A204.1 (cell line): ENCODE measurements at regions not wholly inside any gene's neighbourhood (a gene's known extent, or its start where the extent isn't known, plus 50 kb on each side); places are given as distances from the start of the nearest gene placed in this dataset.

Experiments used
- FAIRE-seq: peaks from 2 replicates; lab custom pipeline; 2012; peaks lifted over from hg19 to GRCh38; lab: Jason Lieb, UNC

DNA sequence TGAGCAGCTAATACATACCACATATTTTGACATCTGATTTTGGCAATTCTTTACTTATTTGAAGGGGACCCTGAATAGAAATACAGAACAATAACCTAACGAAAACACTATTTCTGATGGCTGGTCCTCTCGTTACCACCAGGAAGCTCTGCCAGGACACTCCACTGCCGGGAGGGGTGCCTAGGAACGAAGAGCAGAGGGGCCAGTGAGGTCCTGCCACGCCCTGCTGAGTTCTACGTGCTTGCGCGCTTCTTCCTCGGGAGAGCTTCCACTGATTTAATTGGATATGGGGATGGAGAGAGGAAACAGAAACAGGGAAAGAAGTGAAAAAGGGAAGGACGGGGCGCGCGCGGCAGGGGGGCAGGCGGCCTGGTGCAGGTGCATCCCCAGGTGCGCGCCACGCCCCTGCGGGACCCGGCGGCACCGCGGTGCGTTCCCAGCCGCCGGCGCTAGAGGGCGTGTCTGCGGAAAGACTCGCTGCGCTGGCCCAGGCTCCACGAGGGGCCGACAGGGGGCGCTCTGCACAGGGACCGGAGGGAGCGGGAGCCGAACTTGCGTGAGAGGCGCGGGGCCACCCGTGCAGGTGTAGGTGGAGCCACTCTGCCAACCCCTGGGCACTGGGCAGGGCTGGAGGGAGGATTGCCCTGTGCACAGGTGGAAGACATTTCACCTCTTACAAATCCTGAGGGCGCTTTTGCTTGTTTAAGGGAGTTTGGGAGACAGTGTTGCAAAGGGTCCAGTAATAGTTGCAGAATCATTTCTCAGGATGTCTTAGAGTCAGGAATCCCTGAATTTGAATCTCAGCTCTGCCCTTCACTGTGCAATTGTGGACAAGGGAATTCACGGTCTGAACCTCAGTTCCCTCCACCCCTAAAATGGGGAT lies 986.3 kb upstream of the TMEM132C start:
- no peak for FAIRE-seq

DNA sequence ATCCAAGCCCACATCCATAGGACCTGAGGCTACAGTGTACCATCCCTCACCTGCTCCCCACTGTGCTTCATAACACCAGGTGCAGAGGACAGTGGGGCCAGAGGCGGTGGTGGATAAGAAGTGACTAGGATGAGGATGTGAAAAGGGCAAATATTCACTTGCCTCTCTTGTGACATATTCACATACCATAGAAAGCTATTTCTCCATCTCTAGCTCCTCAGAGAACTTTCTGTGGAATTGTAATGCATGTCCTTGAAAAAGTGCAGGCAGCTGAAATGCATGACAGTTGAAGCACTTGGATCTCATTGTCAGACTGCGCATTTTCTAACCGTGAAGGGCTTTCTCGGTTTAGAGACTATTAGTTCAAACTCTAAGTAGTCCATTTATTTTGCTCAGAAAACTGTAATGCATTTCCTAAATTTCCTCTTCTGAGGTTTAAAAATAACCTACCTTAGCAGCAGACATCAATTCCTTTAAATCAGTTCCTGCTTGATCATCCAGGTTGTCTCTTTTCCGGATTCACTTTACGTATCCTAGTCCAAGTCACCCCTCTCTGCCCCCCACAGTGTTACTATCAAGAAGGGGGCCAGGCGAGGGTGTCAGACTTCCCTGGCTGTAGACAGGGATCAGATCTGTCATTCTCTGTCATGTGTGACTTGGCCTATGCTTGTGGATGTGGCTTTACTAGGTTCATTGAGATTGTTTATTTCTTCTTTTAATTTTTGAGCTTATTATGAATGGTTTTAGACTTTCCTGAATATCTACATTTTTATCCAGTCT lies 984.0 kb upstream of the TMEM132C start:
- FAIRE-seq, result no peak

DNA sequence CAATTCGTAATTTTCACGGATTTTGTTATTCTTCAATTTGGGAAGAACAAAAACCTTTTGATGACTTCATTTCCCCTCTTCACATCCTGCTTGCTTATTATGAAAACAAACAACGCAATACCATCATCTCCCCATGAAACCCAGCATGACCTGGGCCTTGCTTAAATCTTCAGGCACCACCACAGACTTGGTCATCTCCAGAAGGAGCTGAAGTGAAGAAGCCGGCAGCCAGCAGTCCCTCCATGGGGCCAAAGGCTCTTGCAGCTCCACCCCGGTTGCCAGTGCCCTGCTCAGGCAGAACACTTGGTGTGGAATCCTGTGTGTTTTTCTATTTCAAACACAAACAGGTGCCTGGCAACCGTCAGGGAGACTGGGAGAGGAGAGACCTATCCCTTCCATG lies 982.9 kb upstream of the TMEM132C start:
- no peak for FAIRE-seq

DNA sequence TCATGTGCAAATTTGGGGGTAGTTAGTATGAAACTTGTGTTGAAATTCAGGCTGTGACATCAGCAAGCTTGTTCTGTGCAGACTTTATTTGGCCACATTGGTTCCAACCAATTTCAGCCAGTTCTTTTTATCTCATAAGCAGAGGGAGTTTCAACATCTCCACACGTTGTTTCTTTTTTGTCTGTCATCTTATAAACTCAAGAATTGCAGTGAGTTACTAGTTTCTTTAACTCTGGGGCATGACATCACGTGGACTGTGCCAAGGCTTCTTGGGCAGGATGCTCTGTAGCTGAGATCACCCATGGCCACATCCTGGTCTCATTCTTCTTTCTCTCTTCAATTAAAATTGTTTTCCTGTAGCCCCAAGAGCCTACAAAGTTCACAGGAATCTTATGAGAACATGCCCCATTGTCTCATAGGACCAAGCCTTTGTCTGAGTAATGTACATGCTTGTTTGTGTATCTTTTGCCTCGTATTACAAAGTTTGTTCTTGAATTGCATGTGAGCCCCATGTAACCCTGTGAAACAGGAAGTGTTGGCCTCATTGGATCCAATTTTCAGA lies 982.0 kb upstream of the TMEM132C start:
- FAIRE-seq, result no peak

DNA sequence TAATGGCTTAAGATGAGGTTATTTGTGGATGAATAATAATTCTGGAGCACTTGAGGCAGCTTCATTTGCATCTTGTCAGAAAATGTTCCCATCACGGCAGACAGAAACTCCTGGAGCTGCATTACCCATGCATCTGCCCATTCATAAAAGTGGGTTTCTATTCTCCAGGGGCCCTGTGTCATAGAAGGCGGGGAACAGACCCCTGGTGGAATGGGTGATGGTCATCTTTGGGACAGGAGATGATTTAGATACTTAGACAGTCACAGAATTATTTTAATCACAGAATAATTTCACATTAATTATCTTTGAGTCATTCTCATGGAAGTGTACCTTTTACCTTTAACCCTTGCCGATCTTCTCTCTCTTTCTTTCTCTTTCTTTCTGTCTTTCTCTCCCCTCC lies 980.7 kb upstream of the TMEM132C start:
- FAIRE-seq, result no peak

DNA sequence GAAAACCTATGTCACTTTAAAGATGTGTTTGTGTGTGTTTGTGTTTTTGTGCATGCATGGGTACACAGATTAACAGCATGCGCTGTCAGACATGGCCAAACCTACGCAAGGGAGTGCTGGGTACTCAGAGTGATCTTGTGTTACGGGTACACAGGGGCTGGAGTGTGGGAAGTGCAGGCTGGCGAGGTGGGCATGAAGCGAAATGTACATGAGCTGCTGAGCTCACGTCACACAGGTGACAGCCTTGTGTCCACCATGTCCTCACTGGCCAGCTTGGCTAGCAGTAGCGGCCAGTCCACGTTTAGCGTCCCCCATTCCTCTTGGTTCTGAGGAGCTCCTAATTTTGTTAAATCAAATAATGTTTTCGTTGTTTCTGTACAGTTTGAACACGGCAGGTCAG lies 979.7 kb upstream of the TMEM132C start:
- no peak for FAIRE-seq

DNA sequence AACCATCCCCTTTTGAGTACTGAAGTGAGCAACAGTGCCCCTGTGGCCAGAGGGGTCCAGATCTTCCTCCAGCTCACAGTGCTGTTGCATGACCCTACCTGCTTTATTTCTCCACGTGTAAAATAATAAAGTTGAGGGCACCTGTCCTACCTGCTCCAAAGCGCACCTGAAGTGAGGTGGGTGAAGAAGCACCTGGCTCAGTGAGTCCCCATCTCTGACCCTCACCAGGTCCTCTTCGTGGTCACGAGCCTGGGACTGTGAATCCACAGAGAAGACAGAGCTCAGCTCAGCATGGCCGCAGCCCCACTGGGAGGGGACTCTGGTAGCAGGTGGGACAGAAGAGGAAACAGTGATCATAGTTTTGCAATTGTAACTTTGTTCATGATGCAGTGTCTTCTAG lies 976.7 kb upstream of the TMEM132C start:
- no peak for FAIRE-seq

DNA sequence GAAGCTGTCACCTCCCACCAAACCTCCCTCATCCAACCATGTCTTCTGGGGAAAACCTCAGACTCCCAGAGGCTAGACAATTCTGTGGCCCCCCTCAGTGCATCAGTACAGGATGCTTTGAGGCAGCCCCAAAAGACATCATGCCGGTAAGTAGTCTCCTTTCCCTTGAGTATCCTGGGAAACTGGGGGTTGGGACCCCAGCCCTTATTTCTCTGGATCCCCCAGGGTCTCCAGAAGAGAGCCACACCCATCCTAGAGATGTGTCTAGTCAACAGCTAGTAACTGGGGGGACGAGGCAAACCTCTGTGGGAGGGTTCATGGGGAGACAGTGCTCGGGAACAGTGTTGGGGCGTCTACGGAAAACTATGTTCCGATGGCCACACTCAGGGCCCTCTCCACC lies 974.2 kb upstream of the TMEM132C start:
- no peak for FAIRE-seq

DNA sequence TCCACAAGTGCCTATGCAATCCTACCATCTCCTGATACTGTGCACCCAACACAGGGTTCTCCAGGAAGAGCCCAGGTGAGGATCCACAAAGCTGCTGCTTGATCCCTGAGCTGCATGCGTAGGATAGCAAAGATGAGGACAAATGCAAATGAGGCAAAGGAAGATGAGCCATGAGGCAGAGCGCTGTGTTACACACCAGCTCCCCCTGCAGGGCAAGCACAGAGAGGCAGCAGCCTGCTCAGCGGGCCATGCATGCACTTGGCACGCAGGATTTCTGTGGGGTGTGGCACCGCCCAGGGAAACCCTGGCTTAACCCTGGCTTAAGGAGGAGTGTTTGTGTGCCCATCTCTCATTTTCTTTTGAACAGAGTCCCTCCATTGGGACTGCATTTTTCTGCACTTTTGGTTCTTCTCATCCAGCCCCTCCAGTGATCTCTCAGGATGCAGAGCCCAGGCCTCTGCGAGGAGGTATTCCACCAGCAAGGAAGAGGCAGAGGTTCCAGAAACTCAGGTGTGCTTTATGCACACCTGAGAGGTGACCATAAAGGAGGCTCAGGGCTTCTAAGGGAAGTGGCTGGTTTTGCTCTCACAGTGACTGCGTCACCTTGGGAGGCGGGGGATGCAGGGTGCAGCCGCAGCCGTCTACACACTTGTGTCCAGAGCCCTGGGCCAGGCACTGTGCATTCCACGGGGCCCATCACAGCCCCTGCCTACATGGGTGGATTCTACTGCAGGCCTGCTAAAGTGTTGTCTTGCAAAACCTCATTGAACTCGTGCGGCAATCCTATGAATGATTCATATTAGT lies 973.3 kb upstream of the TMEM132C start:
- FAIRE-seq, result no peak

DNA sequence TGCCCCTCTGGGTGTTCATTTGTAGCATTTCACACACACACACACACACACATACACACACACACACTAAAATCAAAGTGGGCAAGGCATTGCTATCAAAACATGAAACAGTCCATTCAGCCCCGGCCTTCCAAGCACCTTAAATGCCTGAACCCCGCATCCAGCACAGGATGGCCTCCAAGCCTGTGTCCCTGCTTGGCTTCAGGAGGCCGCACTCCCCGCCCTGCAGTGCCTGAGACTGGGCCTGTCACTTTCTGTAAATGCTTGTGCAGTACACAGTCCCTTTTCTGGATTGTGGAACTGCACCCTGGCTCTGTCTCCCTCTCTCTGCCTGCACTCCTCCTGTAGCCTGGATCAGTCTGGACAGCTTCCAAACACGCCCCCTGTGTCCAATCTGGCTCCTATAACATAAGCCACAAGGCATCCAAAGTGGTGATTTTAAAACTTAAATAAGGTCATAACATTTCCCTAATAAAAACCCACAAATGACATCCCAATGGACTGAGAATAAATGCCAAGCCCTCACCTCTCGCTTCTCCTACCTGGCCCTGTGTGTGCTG lies 972.2 kb upstream of the TMEM132C start:
- FAIRE-seq, result no peak

DNA sequence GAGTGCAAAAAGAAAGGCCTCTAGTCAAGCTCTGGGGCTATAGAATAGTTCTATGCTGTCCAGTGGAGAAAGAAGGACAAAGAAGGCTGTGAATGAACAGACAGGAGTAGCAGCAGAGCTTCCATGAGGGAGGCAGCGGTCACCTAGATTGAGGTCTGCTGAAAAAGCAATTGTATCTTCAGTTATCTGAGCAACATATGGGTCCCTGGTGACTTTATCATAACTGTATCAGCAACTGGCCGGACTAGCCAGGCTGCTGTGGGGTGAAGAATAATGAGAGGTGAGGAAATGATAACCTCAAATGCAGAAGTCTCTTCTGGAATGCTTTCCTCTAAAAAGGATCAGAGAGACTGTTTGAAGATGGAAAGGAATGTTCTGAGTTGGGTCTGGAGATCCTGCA lies 971.3 kb upstream of the TMEM132C start:
- no peak for FAIRE-seq

DNA sequence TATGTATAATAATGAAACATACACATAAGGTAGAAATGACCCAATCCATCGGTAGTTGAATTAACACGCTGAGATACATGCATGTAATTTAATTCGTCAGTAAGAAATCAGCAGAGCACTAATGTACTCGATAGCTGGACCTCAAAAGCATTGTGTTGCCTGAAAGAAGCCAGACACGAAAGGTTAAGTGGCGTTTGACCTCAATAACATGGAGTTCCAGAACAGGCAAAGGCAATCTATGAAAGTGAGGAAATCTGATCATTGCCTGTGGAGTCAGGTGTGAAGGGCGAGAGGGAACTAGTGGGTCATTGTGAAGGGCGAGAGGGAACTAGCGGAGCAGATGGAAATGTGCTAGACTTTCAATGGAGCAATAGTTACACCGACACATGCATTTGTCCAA lies 970.4 kb upstream of the TMEM132C start:
- FAIRE-seq, result no peak

DNA sequence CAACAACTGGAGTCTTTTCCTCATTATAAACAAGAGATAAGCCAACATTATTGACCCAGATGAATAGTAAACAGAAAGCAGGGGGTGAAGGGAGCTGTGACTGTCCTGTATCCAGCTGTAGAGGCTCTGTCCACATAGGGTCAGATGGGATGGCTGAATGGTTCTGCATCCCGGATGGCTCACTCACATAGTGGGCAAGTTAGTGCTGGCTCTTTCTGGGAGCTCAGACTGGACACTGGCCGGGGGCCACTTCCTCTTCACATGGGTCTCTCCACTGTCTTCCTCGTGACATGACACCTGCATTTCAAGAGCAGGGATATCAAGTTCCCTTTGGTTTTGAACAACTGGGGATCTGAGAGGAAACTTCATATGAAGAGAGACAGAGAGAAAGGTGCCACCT lies 969.6 kb upstream of the TMEM132C start:
- FAIRE-seq, result no peak

DNA sequence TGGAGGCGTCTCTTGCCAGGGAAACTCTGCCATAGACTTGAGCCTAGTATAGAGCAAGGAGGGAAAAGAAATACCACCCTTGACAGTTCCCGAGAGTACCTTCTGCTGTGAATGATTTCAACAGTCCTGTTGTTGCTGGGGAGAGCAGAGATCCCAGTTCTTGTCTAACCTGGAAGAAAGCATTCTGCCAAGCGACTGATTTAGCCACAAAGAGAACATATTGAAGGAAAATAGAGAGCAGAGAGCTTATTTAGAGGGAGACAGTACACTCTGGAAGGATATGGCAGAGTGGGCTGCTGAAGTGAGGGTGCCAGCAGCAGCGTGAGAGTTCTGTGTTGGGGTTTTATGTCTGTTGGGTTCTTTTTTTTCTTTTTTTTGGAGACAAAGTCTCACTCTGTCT lies 966.9 kb upstream of the TMEM132C start:
- FAIRE-seq, result no peak

DNA sequence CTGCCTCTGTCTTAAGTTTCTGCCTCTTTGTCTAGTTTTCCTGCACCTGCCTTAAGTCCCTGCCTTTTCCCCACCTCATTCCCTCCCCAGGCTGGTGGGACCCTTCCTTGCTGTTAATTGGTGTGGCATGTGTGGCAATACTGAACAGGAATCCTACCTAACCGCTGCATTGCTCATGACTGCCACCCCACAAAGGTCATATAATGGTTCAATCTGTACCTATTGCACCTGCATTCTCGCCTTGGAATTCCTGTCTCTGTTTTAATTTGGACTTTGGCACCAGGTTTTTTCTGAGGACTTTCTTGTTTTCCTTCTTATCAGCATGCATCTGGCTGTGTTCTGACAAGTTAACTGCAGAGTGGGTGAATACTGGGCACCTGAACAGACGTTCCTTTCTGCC lies 966.2 kb upstream of the TMEM132C start:
- FAIRE-seq, result no peak

DNA sequence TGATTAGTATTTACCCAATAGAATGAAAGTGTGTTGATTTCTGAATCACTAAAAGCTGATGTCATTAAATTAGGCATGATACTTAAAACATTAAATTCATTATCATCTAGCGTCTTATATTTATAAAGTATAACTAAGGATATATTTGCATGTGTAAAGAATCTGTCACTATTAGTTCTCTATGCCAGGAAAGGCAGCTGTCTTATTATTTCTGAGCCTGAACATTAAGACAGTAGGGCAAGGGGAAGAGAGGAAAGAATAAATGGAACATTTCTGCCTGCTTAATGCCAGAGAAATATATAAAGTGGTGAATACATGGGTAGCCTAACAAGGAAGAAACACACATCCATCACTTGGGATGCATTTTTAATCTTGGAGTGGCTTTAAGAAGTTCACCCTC lies 965.1 kb upstream of the TMEM132C start:
- no peak for FAIRE-seq

DNA sequence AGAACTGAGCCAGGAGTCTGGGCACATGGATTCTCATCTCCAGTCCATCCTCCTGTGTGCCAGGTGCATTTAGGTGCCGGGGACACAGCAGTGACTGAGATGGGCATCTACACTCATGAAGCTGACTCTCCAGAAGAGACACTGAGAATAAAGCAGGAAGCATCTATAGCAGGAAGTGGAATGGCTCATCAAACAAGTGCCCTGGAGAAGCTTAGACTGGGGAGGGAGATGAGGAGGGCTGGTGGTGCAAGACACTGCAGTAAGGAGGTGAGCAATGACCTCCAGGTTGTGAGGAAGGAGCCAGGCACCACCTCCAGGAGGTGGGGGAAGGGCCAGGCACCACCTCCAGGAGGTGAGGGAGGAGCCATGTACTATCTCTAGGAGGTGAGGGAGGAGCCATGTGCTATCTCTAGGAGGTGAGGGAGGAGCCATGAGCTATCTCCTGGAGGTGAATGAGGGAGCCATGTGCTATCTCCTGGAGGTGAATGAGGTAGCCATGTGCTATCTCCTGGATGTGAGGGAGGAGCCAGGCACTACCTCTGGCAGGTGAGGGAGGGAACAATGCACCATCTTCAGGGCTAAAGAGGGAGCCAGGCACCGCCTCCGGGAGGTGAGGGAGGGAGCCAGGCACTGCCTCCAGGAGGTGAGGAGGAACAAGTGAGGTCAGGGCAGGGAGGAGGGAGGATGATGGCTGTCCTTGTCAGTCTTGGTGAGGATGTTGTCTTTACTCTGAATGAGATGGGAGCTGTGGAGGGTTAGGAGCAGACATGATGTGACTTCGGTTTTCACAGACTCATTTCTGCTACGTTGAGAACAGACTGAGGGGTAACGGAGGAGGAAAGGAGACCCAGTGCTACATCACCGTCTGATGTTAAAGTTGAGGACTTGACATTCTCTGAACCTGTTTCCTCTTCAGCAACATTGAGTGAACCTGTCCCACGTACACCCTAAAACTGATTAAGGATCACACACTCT lies 961.9 kb upstream of the TMEM132C start:
- FAIRE-seq, result no peak

DNA sequence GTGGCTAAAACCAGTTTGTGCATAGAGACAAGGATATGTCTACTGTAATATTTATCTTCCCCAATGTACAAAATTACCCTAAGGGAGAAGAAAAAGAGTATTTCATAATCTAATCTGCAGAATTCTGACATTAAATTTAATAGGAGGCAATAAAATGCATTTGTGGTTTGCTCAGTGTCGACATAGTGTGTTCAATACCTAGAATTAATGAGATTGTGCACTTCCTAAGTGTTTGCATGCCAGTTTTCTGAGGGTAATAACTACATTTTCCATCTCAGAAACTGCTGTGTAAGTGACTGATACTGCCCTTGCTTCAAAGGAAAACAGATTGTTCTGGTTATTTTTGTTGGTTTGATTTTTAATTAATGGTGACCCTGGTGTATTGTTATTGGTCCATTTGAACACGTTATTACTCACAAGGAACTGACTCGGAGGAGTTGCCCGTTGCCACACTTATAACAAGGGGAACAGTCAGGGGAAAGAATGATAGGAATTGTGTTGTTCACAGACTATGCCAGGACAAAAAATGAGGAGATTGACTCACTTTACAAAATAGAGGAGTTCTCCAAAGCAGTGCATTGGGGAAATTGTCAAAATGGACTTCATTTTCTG lies 960.3 kb upstream of the TMEM132C start:
- FAIRE-seq, result no peak

DNA sequence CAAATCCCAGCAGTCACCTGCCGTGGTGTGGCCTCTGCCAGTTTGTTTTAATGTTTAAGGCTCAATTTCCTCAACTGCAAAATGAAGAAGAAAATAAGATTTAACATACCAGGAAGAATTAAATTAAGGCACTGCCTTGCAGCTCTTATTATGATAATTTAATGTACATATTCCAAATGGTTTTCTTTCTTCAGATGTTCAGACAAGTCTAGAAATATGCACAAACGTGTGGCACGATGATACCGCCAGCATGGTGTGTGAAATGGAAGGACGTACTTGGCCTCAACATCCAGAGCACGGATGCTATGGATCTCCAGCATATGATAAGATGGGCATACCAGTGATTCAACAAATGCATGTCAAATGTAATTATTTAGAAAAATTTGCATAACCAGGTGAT lies 959.4 kb upstream of the TMEM132C start:
- FAIRE-seq, result no peak

DNA sequence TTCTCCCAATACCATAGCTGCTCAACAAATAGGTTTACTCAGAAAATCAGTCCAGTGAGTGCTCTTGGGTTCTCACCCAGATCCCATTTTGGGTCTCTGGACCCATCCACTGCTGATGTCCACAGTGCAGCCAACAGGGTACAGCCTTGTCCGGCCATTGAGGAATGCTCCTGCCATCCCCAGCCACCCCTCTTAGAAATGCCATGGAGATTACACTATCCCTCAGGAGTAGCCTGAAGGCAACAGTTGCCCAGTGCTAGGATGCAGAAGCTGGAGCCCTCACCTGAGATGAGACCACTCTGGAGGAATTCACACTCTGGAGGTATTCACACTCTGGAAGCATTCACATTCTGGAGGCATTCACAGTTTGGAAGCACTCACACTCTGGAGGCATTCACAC lies 958.8 kb upstream of the TMEM132C start:
- no peak for FAIRE-seq

DNA sequence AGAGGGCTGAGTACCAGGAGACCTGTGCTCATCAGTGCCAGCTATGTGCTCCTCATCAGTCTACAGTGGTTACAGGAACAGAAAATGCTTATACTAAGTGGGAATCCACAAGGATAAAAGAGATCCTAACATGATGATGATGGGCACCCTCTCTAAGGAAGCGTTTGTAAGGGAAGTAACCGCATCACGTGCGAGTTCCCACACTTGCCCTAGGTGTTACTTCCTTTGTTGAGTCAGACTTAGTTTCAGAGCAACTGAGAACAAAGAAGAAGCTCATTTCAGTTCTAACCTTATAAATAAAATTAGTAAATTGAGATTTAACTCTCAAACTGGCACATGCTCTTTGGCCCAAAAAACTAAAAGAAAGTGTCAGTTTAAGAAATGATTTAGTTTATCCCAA lies 956.4 kb upstream of the TMEM132C start:
- FAIRE-seq, result no peak
